NOMO-1 treated with dmso at 0.1 percent for 144 hours (cell line): ENCODE measurements at regions not wholly inside any gene's neighbourhood (a gene's known extent, or its start where the extent isn't known, plus 50 kb on each side); places are given as distances from the start of the nearest gene placed in this dataset.
"Not testable (repeated sequence)": the region's sequence is repeated elsewhere in the genome, so short reads cannot be mapped to it uniquely, and the experiment has no call there.

ENCODE experiments used
- DNase-seq: peaks from one replicate; lab custom pipeline; 2025; ENCODE audit not compliant: unreplicated experiment; lab: John Stamatoyannopoulos, UW

GRCh38 chr17:21470422-21470821, 94.3 kb downstream of the KCNJ12 start:
- DNase-seq: not testable (repeated sequence)

GRCh38 chr17:21470861-21471260, 94.7 kb downstream of the KCNJ12 start:
- no peak for DNase-seq

- DNase-seq: no peak
Observed at GRCh38 chr17:21474815-21475214, 98.7 kb downstream of the KCNJ12 start.

- no peak for DNase-seq
Observed at GRCh38 chr17:21475571-21475970, 99.4 kb downstream of the KCNJ12 start.

- DNase-seq: no peak
Observed at GRCh38 chr17:21476867-21477266, 100.7 kb downstream of the KCNJ12 start.

- no peak for DNase-seq
Observed at GRCh38 chr17:21482189-21482865, 106.2 kb downstream of the KCNJ12 start.

GRCh38 chr17:21488043-21488442, 111.9 kb downstream of the KCNJ12 start:
- DNase-seq: not testable (repeated sequence)

GRCh38 chr17:21493993-21494392, 117.8 kb downstream of the KCNJ12 start:
- no peak for DNase-seq

GRCh38 chr17:21495281-21495680, 119.1 kb downstream of the KCNJ12 start:
- no peak for DNase-seq

- DNase-seq: no peak
Observed at GRCh38 chr17:21500064-21500463, 123.9 kb downstream of the KCNJ12 start.

GRCh38 chr17:21501927-21502700, 126.0 kb downstream of the KCNJ12 start:
- not testable (repeated sequence) for DNase-seq

- no peak for DNase-seq
Observed at GRCh38 chr17:21505819-21506815, 130.0 kb downstream of the KCNJ12 start.

GRCh38 chr17:21507806-21508205, 131.6 kb downstream of the KCNJ12 start:
- DNase-seq: not testable (repeated sequence)

GRCh38 chr17:21508211-21508610, 132.1 kb downstream of the KCNJ12 start:
- DNase-seq: no peak

- not testable (repeated sequence) for DNase-seq
Observed at GRCh38 chr17:21509356-21509755, 133.2 kb downstream of the KCNJ12 start.

GRCh38 chr17:21510686-21511362, 134.7 kb downstream of the KCNJ12 start:
- no peak for DNase-seq

GRCh38 chr17:21511363-21512195, 135.4 kb downstream of the KCNJ12 start:
- peak; percentile 47 for DNase-seq

GRCh38 chr17:21512307-21513011, 136.3 kb downstream of the KCNJ12 start:
- no peak for DNase-seq

- peak; percentile 53 for DNase-seq
Observed at GRCh38 chr17:21513012-21513570, 136.9 kb downstream of the KCNJ12 start.
